ENCODE measurements at regions not wholly inside any gene's neighbourhood (a gene's known extent, or its start where the extent isn't known, plus 50 kb on each side); places are given as distances from the start of the nearest gene placed in this dataset.

DNA sequence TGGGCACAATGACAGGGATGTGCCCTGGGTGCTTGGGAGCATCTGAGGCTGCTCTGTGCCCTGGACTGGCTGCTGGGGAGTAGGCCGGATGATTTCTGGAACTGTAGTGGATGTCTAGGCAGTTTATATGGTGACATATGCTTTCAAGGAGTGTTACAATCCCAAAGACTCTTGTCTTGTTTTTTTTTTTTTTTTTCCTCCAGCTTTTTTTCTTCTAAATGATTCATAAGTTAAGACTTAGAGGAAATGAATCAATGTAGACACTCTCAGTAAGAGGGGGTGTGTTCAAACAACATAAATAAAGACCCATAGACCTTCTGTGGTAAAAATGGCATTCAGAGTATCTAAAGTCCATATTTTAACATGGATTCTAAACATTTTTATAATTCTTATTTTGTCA is 706.1 kb upstream of the GOLIM4 start:
- TF ChIP-seq YY1 (IDR thresholded peaks at IDR 0.05; ENCODE audit: low read depth) (no peak), NFIC (IDR thresholded peaks at IDR 0.05) (no peak), TAF1 (IDR thresholded peaks at IDR 0.05; ENCODE audit: low read depth) (no peak), TEAD4 (IDR thresholded peaks at IDR 0.05) (no peak), FOXM1 (IDR thresholded peaks at IDR 0.05; ENCODE audit: borderline replicate concordance, low read depth) (no peak), EP300 (IDR thresholded peaks at IDR 0.05; ENCODE audit: borderline replicate concordance) (no peak), CEBPB (IDR thresholded peaks at IDR 0.05) (no peak), RAD21 (IDR thresholded peaks at IDR 0.05; ENCODE audit: low read depth) (no peak), EGR1 (IDR thresholded peaks at IDR 0.05) (no peak), ZBTB7A (IDR thresholded peaks at IDR 0.05; ENCODE audit: low read depth) (no peak), TCF12 (IDR thresholded peaks at IDR 0.05; ENCODE audit: low read depth) (no peak), CREB1 (IDR thresholded peaks at IDR 0.05; ENCODE audit: low read depth) (no peak)
- TF ChIP-seq, protein P1, sequence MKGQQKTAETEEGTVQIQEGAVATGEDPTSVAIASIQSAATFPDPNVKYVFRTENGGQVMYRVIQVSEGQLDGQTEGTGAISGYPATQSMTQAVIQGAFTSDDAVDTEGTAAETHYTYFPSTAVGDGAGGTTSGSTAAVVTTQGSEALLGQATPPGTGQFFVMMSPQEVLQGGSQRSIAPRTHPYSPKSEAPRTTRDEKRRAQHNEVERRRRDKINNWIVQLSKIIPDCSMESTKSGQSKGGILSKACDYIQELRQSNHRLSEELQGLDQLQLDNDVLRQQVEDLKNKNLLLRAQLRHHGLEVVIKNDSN (IDR thresholded peaks at IDR 0.05) = no peak
- TF ChIP-seq, protein P2, sequence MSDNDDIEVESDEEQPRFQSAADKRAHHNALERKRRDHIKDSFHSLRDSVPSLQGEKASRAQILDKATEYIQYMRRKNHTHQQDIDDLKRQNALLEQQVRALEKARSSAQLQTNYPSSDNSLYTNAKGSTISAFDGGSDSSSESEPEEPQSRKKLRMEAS (IDR thresholded peaks at IDR 0.05) = no peak
- TF ChIP-seq, protein P3, sequence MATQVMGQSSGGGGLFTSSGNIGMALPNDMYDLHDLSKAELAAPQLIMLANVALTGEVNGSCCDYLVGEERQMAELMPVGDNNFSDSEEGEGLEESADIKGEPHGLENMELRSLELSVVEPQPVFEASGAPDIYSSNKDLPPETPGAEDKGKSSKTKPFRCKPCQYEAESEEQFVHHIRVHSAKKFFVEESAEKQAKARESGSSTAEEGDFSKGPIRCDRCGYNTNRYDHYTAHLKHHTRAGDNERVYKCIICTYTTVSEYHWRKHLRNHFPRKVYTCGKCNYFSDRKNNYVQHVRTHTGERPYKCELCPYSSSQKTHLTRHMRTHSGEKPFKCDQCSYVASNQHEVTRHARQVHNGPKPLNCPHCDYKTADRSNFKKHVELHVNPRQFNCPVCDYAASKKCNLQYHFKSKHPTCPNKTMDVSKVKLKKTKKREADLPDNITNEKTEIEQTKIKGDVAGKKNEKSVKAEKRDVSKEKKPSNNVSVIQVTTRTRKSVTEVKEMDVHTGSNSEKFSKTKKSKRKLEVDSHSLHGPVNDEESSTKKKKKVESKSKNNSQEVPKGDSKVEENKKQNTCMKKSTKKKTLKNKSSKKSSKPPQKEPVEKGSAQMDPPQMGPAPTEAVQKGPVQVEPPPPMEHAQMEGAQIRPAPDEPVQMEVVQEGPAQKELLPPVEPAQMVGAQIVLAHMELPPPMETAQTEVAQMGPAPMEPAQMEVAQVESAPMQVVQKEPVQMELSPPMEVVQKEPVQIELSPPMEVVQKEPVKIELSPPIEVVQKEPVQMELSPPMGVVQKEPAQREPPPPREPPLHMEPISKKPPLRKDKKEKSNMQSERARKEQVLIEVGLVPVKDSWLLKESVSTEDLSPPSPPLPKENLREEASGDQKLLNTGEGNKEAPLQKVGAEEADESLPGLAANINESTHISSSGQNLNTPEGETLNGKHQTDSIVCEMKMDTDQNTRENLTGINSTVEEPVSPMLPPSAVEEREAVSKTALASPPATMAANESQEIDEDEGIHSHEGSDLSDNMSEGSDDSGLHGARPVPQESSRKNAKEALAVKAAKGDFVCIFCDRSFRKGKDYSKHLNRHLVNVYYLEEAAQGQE (IDR thresholded peaks at IDR 0.05; ENCODE audit: low read depth) = no peak

DNA sequence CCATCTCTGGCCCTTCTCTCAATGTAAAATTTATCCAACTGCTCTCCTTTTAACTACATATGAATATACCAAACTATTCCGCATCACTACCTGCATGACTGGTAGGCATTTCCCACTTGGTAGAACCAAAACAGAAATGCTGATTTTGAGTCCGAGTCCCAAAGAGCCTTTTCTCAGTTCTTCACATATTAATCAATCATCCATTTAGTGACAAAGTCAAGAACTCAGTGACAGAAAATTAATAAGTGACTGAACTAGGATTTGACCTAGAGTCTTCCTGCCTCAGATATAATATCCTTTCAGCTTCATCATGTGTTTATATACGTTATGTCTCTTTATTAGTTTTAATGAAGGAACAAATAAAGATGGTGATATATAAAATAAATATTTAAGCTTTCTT is 700.6 kb upstream of the GOLIM4 start:
- TF ChIP-seq ZBTB7A (IDR thresholded peaks at IDR 0.05; ENCODE audit: low read depth) (no peak), YY1 (IDR thresholded peaks at IDR 0.05; ENCODE audit: low read depth) (no peak), CREB1 (IDR thresholded peaks at IDR 0.05; ENCODE audit: low read depth) (no peak), EP300 (IDR thresholded peaks at IDR 0.05; ENCODE audit: borderline replicate concordance) (no peak)
- TF ChIP-seq, protein P3 (IDR thresholded peaks at IDR 0.05; ENCODE audit: low read depth) = no peak

DNA sequence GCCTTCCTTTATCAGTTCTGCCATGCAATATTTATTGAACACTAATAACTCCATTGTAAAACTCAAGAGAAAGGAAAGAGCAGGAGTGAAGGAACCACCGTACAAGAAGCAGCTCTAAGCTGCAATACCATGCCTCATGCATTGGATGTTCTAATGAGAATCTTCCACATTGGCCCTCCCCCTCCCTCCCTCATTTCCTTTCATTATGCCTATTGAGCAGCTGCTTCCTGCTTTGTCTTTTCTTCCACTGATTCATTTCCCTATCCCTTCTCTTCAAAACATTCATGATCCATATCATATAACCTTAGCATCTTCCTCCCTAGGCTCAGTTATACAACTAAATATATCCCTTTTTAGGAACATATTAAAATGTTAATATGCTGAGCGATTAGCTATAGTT is 698.7 kb upstream of the GOLIM4 start:
- TF ChIP-seq TEAD4 (IDR thresholded peaks at IDR 0.05) (no peak), TCF12 (IDR thresholded peaks at IDR 0.05; ENCODE audit: low read depth) (no peak), NFIC (IDR thresholded peaks at IDR 0.05) (no peak), EGR1 (IDR thresholded peaks at IDR 0.05) (no peak), TAF1 (IDR thresholded peaks at IDR 0.05; ENCODE audit: low read depth) (no peak), FOXM1 (IDR thresholded peaks at IDR 0.05; ENCODE audit: borderline replicate concordance, low read depth) (no peak), YY1 (IDR thresholded peaks at IDR 0.05; ENCODE audit: low read depth) (no peak), CREB1 (IDR thresholded peaks at IDR 0.05; ENCODE audit: low read depth) (no peak), RAD21 (IDR thresholded peaks at IDR 0.05; ENCODE audit: low read depth) (no peak), CEBPB (IDR thresholded peaks at IDR 0.05) (no peak), ZBTB7A (IDR thresholded peaks at IDR 0.05; ENCODE audit: low read depth) (no peak), EP300 (IDR thresholded peaks at IDR 0.05; ENCODE audit: borderline replicate concordance) (no peak)
- TF ChIP-seq, protein P3 (IDR thresholded peaks at IDR 0.05; ENCODE audit: low read depth) = no peak
- TF ChIP-seq, protein P1 (IDR thresholded peaks at IDR 0.05) = no peak
- TF ChIP-seq, protein P2 (IDR thresholded peaks at IDR 0.05) = no peak

DNA sequence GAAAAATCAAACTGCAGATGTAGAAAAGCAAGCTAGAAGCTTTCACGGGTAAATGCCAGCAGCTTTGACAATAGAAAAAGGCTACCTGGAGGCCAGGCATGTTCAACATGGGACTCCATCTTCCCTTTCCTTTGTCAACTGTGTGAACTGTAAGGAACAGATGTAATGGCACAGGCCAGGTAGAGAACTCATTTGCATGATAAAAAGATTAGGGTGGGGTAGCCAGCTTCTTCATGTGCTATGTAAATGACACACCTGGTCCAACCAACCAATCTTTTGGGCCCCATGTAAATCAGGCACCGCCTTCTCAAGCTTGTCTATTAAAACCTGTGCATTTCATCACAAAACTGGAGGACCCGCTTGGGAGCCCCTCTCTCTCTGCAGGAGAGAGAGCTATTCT is 686.5 kb upstream of the GOLIM4 start:
- TF ChIP-seq TEAD4 (IDR thresholded peaks at IDR 0.05) (no peak), ZBTB7A (IDR thresholded peaks at IDR 0.05; ENCODE audit: low read depth) (no peak), EGR1 (IDR thresholded peaks at IDR 0.05) (no peak), TCF12 (IDR thresholded peaks at IDR 0.05; ENCODE audit: low read depth) (no peak), CREB1 (IDR thresholded peaks at IDR 0.05; ENCODE audit: low read depth) (no peak), NFIC (IDR thresholded peaks at IDR 0.05) (no peak), RAD21 (IDR thresholded peaks at IDR 0.05; ENCODE audit: low read depth) (no peak), CEBPB (IDR thresholded peaks at IDR 0.05) (no peak), FOXM1 (IDR thresholded peaks at IDR 0.05; ENCODE audit: borderline replicate concordance, low read depth) (no peak), YY1 (IDR thresholded peaks at IDR 0.05; ENCODE audit: low read depth) (no peak), EP300 (IDR thresholded peaks at IDR 0.05; ENCODE audit: borderline replicate concordance) (no peak), TAF1 (IDR thresholded peaks at IDR 0.05; ENCODE audit: low read depth) (no peak)
- TF ChIP-seq, protein P3 (IDR thresholded peaks at IDR 0.05; ENCODE audit: low read depth) = no peak
- TF ChIP-seq, protein P1 (IDR thresholded peaks at IDR 0.05) = no peak
- TF ChIP-seq, protein P2 (IDR thresholded peaks at IDR 0.05) = no peak
